Trophoblast cell (in vitro differentiated cells and primary cell): ENCODE measurements at regions not wholly inside any gene's neighbourhood (a gene's known extent, or its start where the extent isn't known, plus 50 kb on each side); places are given as distances from the start of the nearest gene placed in this dataset.

Experiments used
- DNase-seq, 2 donors: peaks; one replicate each; pipeline ENCODE4 v3.0.0-alpha.2; 2016
- H2AFZ ChIP-seq: 2 replicates; pipeline ENCODE4 v1.6.1; 2013; ENCODE audit warnings: low read length, moderate library complexity, mild to moderate bottlenecking; ENCODE audit not compliant: insufficient read depth, poor library complexity
- H2AK5ac ChIP-seq: 2 replicates; pipeline ENCODE4 v1.6.1; 2013; ENCODE audit warnings: mild to moderate bottlenecking, low read length
- H2BK120ac ChIP-seq: 2 replicates; pipeline ENCODE4 v1.6.1; 2013; ENCODE audit warnings: low read length, mild to moderate bottlenecking, moderate library complexity; ENCODE audit not compliant: insufficient read depth, poor library complexity
- H2BK12ac ChIP-seq: 2 replicates; pipeline ENCODE4 v1.6.1; 2013; ENCODE audit warnings: mild to moderate bottlenecking, low read length, moderate library complexity
- H2BK5ac ChIP-seq: 2 replicates; pipeline ENCODE4 v1.6.1; 2013; ENCODE audit warnings: low read length, low read depth, moderate library complexity, mild to moderate bottlenecking; ENCODE audit not compliant: poor library complexity
- H3K14ac ChIP-seq: 2 replicates; pipeline ENCODE4 v1.6.1; 2013; ENCODE audit warnings: mild to moderate bottlenecking, low read length
- H3K18ac ChIP-seq: 2 replicates; pipeline ENCODE4 v1.6.1; 2013; ENCODE audit warnings: mild to moderate bottlenecking, low read length
- H3K23ac ChIP-seq: 2 replicates; pipeline ENCODE4 v1.6.1; 2013; ENCODE audit warnings: low read length
- H3K27ac ChIP-seq: 2 replicates; pipeline ENCODE4 v1.5.1; 2013; ENCODE audit warnings: low read depth, mild to moderate bottlenecking, inconsistent platforms, low read length, moderate library complexity
- H3K27me3 ChIP-seq: 2 replicates; pipeline ENCODE4 v1.6.1; 2013; ENCODE audit warnings: inconsistent platforms, mild to moderate bottlenecking, low read length, moderate library complexity; ENCODE audit not compliant: insufficient read depth
- H3K36me3 ChIP-seq, 2 experiments: 1 replicate in 1 of 2; 2 replicates in 1 of 2; pipeline ENCODE4 v1.6.1; 2013; ENCODE audit warnings: low read length in 2 of 2, mild to moderate bottlenecking in 2 of 2, moderate library complexity in 1 of 2; ENCODE audit not compliant: insufficient read depth in 2 of 2, control insufficient read depth in 1 of 2
- H3K4ac ChIP-seq: 2 replicates; pipeline ENCODE4 v1.6.1; 2013; ENCODE audit warnings: low read depth, mild to moderate bottlenecking, low read length, moderate library complexity
- H3K4me1 ChIP-seq, 2 experiments: 1 replicate in 1 of 2; 2 replicates in 1 of 2; pipeline ENCODE4 v1.6.1; 2013; ENCODE audit warnings: low read length in 2 of 2, mild to moderate bottlenecking in 2 of 2, moderate library complexity in 1 of 2; ENCODE audit not compliant: insufficient read depth in 2 of 2, control insufficient read depth in 1 of 2
- H3K4me2 ChIP-seq: 2 replicates; pipeline ENCODE4 v1.6.1; 2013; ENCODE audit warnings: inconsistent platforms, mild to moderate bottlenecking, low read length, moderate library complexity
- H3K4me3 ChIP-seq: 2 replicates; pipeline ENCODE4 v1.5.1; 2013; ENCODE audit warnings: mild to moderate bottlenecking, low read depth, low read length, inconsistent platforms
- H3K79me1 ChIP-seq: one replicate; pipeline ENCODE4 v1.6.1; 2013; ENCODE audit warnings: low read length
- H3K79me2 ChIP-seq: 2 replicates; pipeline ENCODE4 v1.6.1; 2013; ENCODE audit warnings: low read length, mild to moderate bottlenecking; ENCODE audit not compliant: control insufficient read depth, insufficient read depth, poor library complexity
- H3K9ac ChIP-seq: 2 replicates; pipeline ENCODE4 v1.6.1; 2013; ENCODE audit warnings: mild to moderate bottlenecking, low read length
- H3K9me3 ChIP-seq: 2 replicates; pipeline ENCODE4 v1.6.1; 2013; ENCODE audit warnings: low read depth, mild to moderate bottlenecking, control low read depth, inconsistent platforms, low read length; ENCODE audit not compliant: insufficient read depth
- H4K12ac ChIP-seq: 2 replicates; pipeline ENCODE4 v1.6.1; 2013; ENCODE audit warnings: low read depth, mild to moderate bottlenecking, low read length, moderate library complexity
- H4K8ac ChIP-seq: 2 replicates; pipeline ENCODE4 v1.6.1; 2013; ENCODE audit warnings: low read depth, mild to moderate bottlenecking, low read length, moderate library complexity
- H4K91ac ChIP-seq: one replicate; pipeline ENCODE4 v1.6.1; 2013; ENCODE audit warnings: low read depth, mild to moderate bottlenecking, low read length, moderate library complexity
- WGBS: extraction: QIAGEN DNeasy Blood & Tissue Kit; methylation state at CpG from one replicate; pipeline ENCODE4 v1.1.7; 2013; ENCODE audit warnings: missing lambda C conversion rate; ENCODE audit not compliant: insufficient read length, insufficient coverage; ENCODE audit errors: extremely low coverage; 5-methylcytosine and 5-hydroxymethylcytosine counted together

DNA sequence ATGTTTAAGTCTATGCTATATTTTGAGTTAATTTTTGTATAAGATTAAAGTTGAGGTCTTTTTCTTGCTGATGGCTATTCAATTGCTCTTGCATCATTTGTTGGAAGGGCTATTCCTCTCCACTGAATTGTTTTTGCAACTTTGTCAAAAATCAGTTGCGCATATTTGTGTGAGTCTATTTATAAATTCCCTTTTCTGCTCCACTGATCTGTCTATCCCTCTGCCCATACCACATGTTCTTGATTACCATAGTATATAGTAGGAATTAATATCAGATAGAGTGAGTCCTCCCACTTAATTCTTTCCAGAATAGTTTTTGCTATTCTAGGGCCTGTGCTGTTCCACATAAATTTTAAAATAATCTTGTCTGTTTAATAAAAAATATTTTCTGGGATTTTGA, 152.4 kb upstream of the ADCY1 start:
- no peak overlapping the region for H4K91ac ChIP-seq
- no peak overlapping the region for H2BK5ac ChIP-seq
- no peak overlapping the region for H3K18ac ChIP-seq
- no CpG with 5 or more reads among the region's 1 CpG for WGBS
- H3K4me2 ChIP-seq, result no peak overlapping the region
- H3K9ac ChIP-seq, result no peak overlapping the region
- H3K23ac ChIP-seq, result no peak overlapping the region
- no peaks in the 10 kb centered on the region for H3K36me3 ChIP-seq
- no peak overlapping the region for H3K27ac ChIP-seq
- no peak overlapping the region for H3K4me3 ChIP-seq
- DNase-seq, result no peak
- no peaks in the 10 kb centered on the region for H3K27me3 ChIP-seq
- no peak overlapping the region for H2BK120ac ChIP-seq
- no peaks in the 10 kb centered on the region for H3K9me3 ChIP-seq
- H3K14ac ChIP-seq, result no peak overlapping the region
- H4K12ac ChIP-seq, result no peak overlapping the region
- H3K4ac ChIP-seq, result no peak overlapping the region
- H3K4me1 ChIP-seq, result no peaks in the 10 kb centered on the region
- no peaks in the 10 kb centered on the region for H3K79me2 ChIP-seq
- no peaks in the 10 kb centered on the region for H3K79me1 ChIP-seq
- no peak overlapping the region for H2AFZ ChIP-seq
- no peak overlapping the region for H2AK5ac ChIP-seq
- no peak overlapping the region for H4K8ac ChIP-seq
- no peak overlapping the region for H2BK12ac ChIP-seq

DNA sequence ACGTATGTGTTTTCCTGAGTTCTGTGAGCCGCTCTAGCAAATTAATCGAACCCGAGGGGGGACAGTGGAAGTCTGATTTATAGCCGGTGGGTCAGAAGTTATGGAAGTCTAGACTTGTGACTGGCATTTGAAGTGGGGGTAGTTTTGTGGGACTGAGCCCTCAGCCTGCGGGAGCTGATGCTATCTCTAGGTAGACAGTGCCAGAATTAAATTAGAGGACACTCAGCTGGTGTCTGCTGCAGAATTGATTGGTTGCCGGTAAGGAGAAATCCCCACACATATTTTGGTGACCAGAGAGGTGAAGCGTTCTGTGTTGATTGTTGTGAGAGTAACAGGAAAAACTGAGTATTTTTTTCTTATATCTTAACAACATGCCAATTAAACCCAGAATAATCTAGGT, 143.8 kb upstream of the ADCY1 start:
- Histone ChIP-seq H3K4me3 (no peak overlapping the region), H3K23ac (no peak overlapping the region), H3K4ac (no peak overlapping the region), H3K27me3 (no peaks in the 10 kb centered on the region), H3K79me2 (no peaks in the 10 kb centered on the region), H3K18ac (no peak overlapping the region), H3K4me2 (no peak overlapping the region), H3K14ac (no peak overlapping the region), H2BK12ac (no peak overlapping the region), H2AK5ac (no peak overlapping the region), H4K12ac (no peak overlapping the region), H2BK120ac (no peak overlapping the region), H3K27ac (no peak overlapping the region), H3K36me3 (no peaks in the 10 kb centered on the region), H3K9me3 (peaks cover 2% of the 10 kb centered on the region), H4K8ac (no peak overlapping the region), H3K79me1 (no peaks in the 10 kb centered on the region), H2AFZ (no peak overlapping the region), H2BK5ac (no peak overlapping the region), H3K9ac (no peak overlapping the region), H4K91ac (no peak overlapping the region), H3K4me1 (no peaks in the 10 kb centered on the region)
- WGBS, result no CpG with 5 or more reads among the region's 8 CpGs
- DNase-seq, result no peak

DNA sequence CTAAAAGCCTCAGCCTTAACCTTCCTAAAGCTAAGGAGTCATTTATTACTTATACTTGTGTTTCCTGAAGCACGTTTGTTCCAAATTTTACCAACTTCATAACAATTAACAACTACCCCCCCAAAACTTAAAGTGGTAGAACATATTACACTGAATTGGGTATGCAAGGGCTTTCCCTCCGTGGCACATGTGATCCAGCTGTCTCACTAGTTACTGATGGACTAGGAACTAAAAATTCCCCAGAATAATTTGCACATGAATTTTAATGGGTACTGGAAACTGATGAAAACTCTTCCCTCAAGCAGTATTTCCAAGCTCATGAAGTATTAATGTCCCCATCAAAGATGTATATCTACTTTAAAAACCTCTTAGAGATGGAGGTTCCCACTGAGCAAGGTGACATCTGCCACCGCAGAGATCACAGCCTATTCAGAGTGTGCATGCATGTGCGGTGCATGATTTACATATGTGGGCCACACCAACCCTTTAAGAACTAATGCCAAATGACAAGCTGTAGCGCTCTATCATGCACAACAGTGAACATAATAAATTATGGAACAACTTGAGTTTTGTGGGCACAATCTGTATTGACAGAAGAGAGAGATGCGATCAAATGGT, 139.9 kb upstream of the ADCY1 start:
- Histone ChIP-seq H2AFZ (no peak overlapping the region), H3K79me2 (no peaks in the 10 kb centered on the region), H3K9me3 (peaks cover 2% of the 10 kb centered on the region), H3K79me1 (no peaks in the 10 kb centered on the region), H3K4ac (no peak overlapping the region), H2BK5ac (no peak overlapping the region), H4K8ac (no peak overlapping the region), H3K36me3 (no peaks in the 10 kb centered on the region), H3K4me2 (no peak overlapping the region), H2BK12ac (no peak overlapping the region), H3K23ac (no peak overlapping the region), H3K14ac (no peak overlapping the region), H3K9ac (no peak overlapping the region), H3K4me3 (no peak overlapping the region), H3K27ac (no peak overlapping the region), H3K4me1 (no peaks in the 10 kb centered on the region), H4K12ac (no peak overlapping the region), H4K91ac (no peak overlapping the region), H2AK5ac (no peak overlapping the region), H2BK120ac (no peak overlapping the region), H3K18ac (no peak overlapping the region), H3K27me3 (no peaks in the 10 kb centered on the region)
- DNase-seq, result no peak
- WGBS, result no CpG with 5 or more reads among the region's 6 CpGs

DNA sequence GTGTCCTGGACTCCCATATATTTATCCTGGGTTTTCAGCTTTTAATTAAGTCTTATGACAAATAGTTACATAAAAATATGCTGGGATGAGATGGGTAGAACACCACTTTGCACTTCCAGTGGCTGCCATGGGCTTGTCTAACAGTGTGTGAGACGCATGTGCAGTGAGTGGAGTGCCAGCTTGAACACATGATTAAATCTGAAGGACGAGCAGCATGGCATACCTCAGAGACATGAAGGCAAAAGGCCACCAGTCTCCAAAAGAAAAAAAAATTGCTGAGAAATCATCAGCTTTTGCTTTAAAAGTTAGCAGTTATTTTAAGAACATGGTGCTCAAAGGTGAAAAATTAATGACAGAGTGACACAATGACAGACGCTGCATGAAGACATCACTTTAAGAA, 139.0 kb upstream of the ADCY1 start:
- peaks cover 2% of the 10 kb centered on the region for H3K9me3 ChIP-seq
- H3K4me2 ChIP-seq, result no peak overlapping the region
- H2BK120ac ChIP-seq, result no peak overlapping the region
- H3K9ac ChIP-seq, result no peak overlapping the region
- no CpG with 5 or more reads among the region's 3 CpGs for WGBS
- H2AFZ ChIP-seq, result no peak overlapping the region
- no peak overlapping the region for H3K23ac ChIP-seq
- H3K4me1 ChIP-seq, result no peaks in the 10 kb centered on the region
- H2BK12ac ChIP-seq, result no peak overlapping the region
- no peak overlapping the region for H3K14ac ChIP-seq
- no peaks in the 10 kb centered on the region for H3K79me1 ChIP-seq
- no peak overlapping the region for H4K8ac ChIP-seq
- no peak overlapping the region for H2BK5ac ChIP-seq
- H3K18ac ChIP-seq, result no peak overlapping the region
- no peak overlapping the region for H3K4me3 ChIP-seq
- no peak overlapping the region for H4K12ac ChIP-seq
- no peak for DNase-seq
- H4K91ac ChIP-seq, result no peak overlapping the region
- no peak overlapping the region for H3K27ac ChIP-seq
- H3K27me3 ChIP-seq, result no peaks in the 10 kb centered on the region
- no peaks in the 10 kb centered on the region for H3K36me3 ChIP-seq
- no peak overlapping the region for H3K4ac ChIP-seq
- H2AK5ac ChIP-seq, result no peak overlapping the region
- no peaks in the 10 kb centered on the region for H3K79me2 ChIP-seq
